Activated naive CD8-positive, alpha-beta T cell treated with anti-CD3 and anti-CD28 coated beads for 36 hours (primary cell): ENCODE measurements at regions not wholly inside any gene's neighbourhood (a gene's known extent, or its start where the extent isn't known, plus 50 kb on each side); places are given as distances from the start of the nearest gene placed in this dataset.

ENCODE experiments used
- DNase-seq: peaks from one replicate; pipeline ENCODE4 v3.0.0; 2021
- H3K27ac Mint-ChIP-seq: one replicate; pipeline ENCODE4 v1.8.0; 2022; ENCODE audit warnings: mild to moderate bottlenecking, moderate library complexity, mixed read lengths
- H3K27me3 Mint-ChIP-seq: one replicate; pipeline ENCODE4 v1.8.0; 2022; ENCODE audit warnings: mild to moderate bottlenecking, mixed read lengths
- H3K36me3 Mint-ChIP-seq: one replicate; pipeline ENCODE4 v1.8.0; 2021; ENCODE audit warnings: mild to moderate bottlenecking, mixed read lengths
- H3K4me1 Mint-ChIP-seq: one replicate; pipeline ENCODE4 v1.8.0; 2021; ENCODE audit warnings: mixed read lengths
- H3K4me3 Mint-ChIP-seq: one replicate; pipeline ENCODE4 v1.8.0; 2022; ENCODE audit warnings: mild to moderate bottlenecking, moderate library complexity, mixed read lengths
- H3K9me3 Mint-ChIP-seq: one replicate; pipeline ENCODE4 v1.8.0; 2022; ENCODE audit warnings: mixed read lengths

GRCh38 chr2:16296038-16296290 is 355.6 kb downstream of the MYCN start:
- H3K4me3 Mint-ChIP-seq = no peak overlapping the region

GRCh38 chr2:16294791-16295190 is 354.4 kb downstream of the MYCN start:
- DNase-seq = no peak
- Mint-ChIP-seq H3K27ac (no peak overlapping the region), H3K36me3 (no peaks in the 10 kb centered on the region), H3K27me3 (no peaks in the 10 kb centered on the region), H3K9me3 (no peaks in the 10 kb centered on the region), H3K4me3 (no peak overlapping the region), H3K4me1 (no peaks in the 10 kb centered on the region)

More at GRCh38 chr2:16296038-16296290, 355.6 kb downstream of the MYCN start:
- Mint-ChIP-seq H3K9me3 (peaks cover 2% of the 10 kb centered on the region), H3K36me3 (no peaks in the 10 kb centered on the region), H3K27me3 (peaks cover 8% of the 10 kb centered on the region), H3K4me1 (no peaks in the 10 kb centered on the region), H3K27ac (no peak overlapping the region)
- no peak for DNase-seq

GRCh38 chr2:16293871-16294270 is 353.5 kb downstream of the MYCN start:
- Mint-ChIP-seq H3K27me3 (no peaks in the 10 kb centered on the region), H3K27ac (no peak overlapping the region), H3K4me3 (no peak overlapping the region), H3K36me3 (no peaks in the 10 kb centered on the region), H3K4me1 (no peaks in the 10 kb centered on the region), H3K9me3 (no peaks in the 10 kb centered on the region)
- no peak for DNase-seq

- no peak for DNase-seq
- Mint-ChIP-seq H3K4me1 (no peaks in the 10 kb centered on the region), H3K36me3 (no peaks in the 10 kb centered on the region), H3K27ac (no peak overlapping the region), H3K27me3 (no peaks in the 10 kb centered on the region), H3K4me3 (no peak overlapping the region), H3K9me3 (no peaks in the 10 kb centered on the region)
Observed at GRCh38 chr2:16293398-16293797, 353.0 kb downstream of the MYCN start.

GRCh38 chr2:16291731-16292550 is 351.6 kb downstream of the MYCN start:
- Mint-ChIP-seq H3K4me1 (no peaks in the 10 kb centered on the region), H3K9me3 (no peaks in the 10 kb centered on the region), H3K27me3 (no peaks in the 10 kb centered on the region), H3K36me3 (no peaks in the 10 kb centered on the region), H3K4me3 (no peak overlapping the region), H3K27ac (no peak overlapping the region)
- no peak for DNase-seq

GRCh38 chr2:16291226-16291625 is 350.9 kb downstream of the MYCN start:
- no peak overlapping the region for H3K27ac Mint-ChIP-seq
- H3K4me1 Mint-ChIP-seq = no peaks in the 10 kb centered on the region
- H3K36me3 Mint-ChIP-seq = no peaks in the 10 kb centered on the region
- no peaks in the 10 kb centered on the region for H3K9me3 Mint-ChIP-seq
- H3K4me3 Mint-ChIP-seq = no peak overlapping the region
- no peak for DNase-seq
- H3K27me3 Mint-ChIP-seq = no peaks in the 10 kb centered on the region

GRCh38 chr2:16290311-16291020 is 350.1 kb downstream of the MYCN start:
- H3K4me1 Mint-ChIP-seq = no peaks in the 10 kb centered on the region
- no peak overlapping the region for H3K4me3 Mint-ChIP-seq
- no peaks in the 10 kb centered on the region for H3K27me3 Mint-ChIP-seq
- no peak overlapping the region for H3K27ac Mint-ChIP-seq
- no peaks in the 10 kb centered on the region for H3K36me3 Mint-ChIP-seq
- no peak for DNase-seq
- no peaks in the 10 kb centered on the region for H3K9me3 Mint-ChIP-seq

- H3K27ac Mint-ChIP-seq = no peak overlapping the region
- DNase-seq = no peak
- no peak overlapping the region for H3K4me3 Mint-ChIP-seq
- H3K9me3 Mint-ChIP-seq = no peaks in the 10 kb centered on the region
- no peaks in the 10 kb centered on the region for H3K27me3 Mint-ChIP-seq
- H3K36me3 Mint-ChIP-seq = no peaks in the 10 kb centered on the region
- H3K4me1 Mint-ChIP-seq = no peaks in the 10 kb centered on the region
Observed at GRCh38 chr2:16288371-16289112, 348.2 kb downstream of the MYCN start.

- no peak overlapping the region for H3K4me3 Mint-ChIP-seq
- H3K36me3 Mint-ChIP-seq = no peaks in the 10 kb centered on the region
- no peaks in the 10 kb centered on the region for H3K27me3 Mint-ChIP-seq
- no peak overlapping the region for H3K27ac Mint-ChIP-seq
- no peak for DNase-seq
- H3K4me1 Mint-ChIP-seq = no peaks in the 10 kb centered on the region
- no peaks in the 10 kb centered on the region for H3K9me3 Mint-ChIP-seq
Observed at GRCh38 chr2:16287831-16288230, 347.5 kb downstream of the MYCN start.

GRCh38 chr2:16287281-16287680 is 346.9 kb downstream of the MYCN start:
- H3K4me3 Mint-ChIP-seq = no peak overlapping the region
- H3K4me1 Mint-ChIP-seq = no peaks in the 10 kb centered on the region
- H3K27ac Mint-ChIP-seq = no peak overlapping the region
- H3K27me3 Mint-ChIP-seq = no peaks in the 10 kb centered on the region
- DNase-seq = no peak
- no peaks in the 10 kb centered on the region for H3K36me3 Mint-ChIP-seq
- no peaks in the 10 kb centered on the region for H3K9me3 Mint-ChIP-seq

- H3K27me3 Mint-ChIP-seq = no peaks in the 10 kb centered on the region
Observed at GRCh38 chr2:16285813-16286510, 345.6 kb downstream of the MYCN start.

GRCh38 chr2:16284941-16285625 is 344.7 kb downstream of the MYCN start:
- H3K4me3 Mint-ChIP-seq = no peak overlapping the region
- no peak for DNase-seq
- no peak overlapping the region for H3K27ac Mint-ChIP-seq
- no peaks in the 10 kb centered on the region for H3K27me3 Mint-ChIP-seq
- H3K9me3 Mint-ChIP-seq = no peaks in the 10 kb centered on the region
- H3K36me3 Mint-ChIP-seq = no peaks in the 10 kb centered on the region
- H3K4me1 Mint-ChIP-seq = no peaks in the 10 kb centered on the region

More at GRCh38 chr2:16285813-16286510, 345.6 kb downstream of the MYCN start:
- no peak overlapping the region for H3K4me3 Mint-ChIP-seq
- no peaks in the 10 kb centered on the region for H3K9me3 Mint-ChIP-seq
- no peaks in the 10 kb centered on the region for H3K4me1 Mint-ChIP-seq
- no peak for DNase-seq
- H3K27ac Mint-ChIP-seq = no peak overlapping the region
- no peaks in the 10 kb centered on the region for H3K36me3 Mint-ChIP-seq

- no peak for DNase-seq
- no peaks in the 10 kb centered on the region for H3K36me3 Mint-ChIP-seq
- no peak overlapping the region for H3K27ac Mint-ChIP-seq
- H3K4me1 Mint-ChIP-seq = no peaks in the 10 kb centered on the region
- no peaks in the 10 kb centered on the region for H3K27me3 Mint-ChIP-seq
- H3K4me3 Mint-ChIP-seq = no peak overlapping the region
- no peaks in the 10 kb centered on the region for H3K9me3 Mint-ChIP-seq
Observed at GRCh38 chr2:16283071-16283850, 342.9 kb downstream of the MYCN start.

GRCh38 chr2:16282511-16282910 is 342.2 kb downstream of the MYCN start:
- H3K27me3 Mint-ChIP-seq = no peaks in the 10 kb centered on the region
- H3K36me3 Mint-ChIP-seq = no peaks in the 10 kb centered on the region
- no peaks in the 10 kb centered on the region for H3K4me1 Mint-ChIP-seq
- H3K9me3 Mint-ChIP-seq = no peaks in the 10 kb centered on the region
- DNase-seq = no peak
- no peak overlapping the region for H3K27ac Mint-ChIP-seq
- no peak overlapping the region for H3K4me3 Mint-ChIP-seq
